Ectodermal cell (in vitro differentiated cells): ENCODE measurements at regions not wholly inside any gene's neighbourhood (a gene's known extent, or its start where the extent isn't known, plus 50 kb on each side); places are given as distances from the start of the nearest gene placed in this dataset.

Experiments
- H3K27ac ChIP-seq: 2 replicates; pipeline ENCODE4 v1.7.0; 2013; ENCODE audit warnings: mild to moderate bottlenecking, low read depth, low read length; ENCODE audit not compliant: insufficient read depth, poor library complexity, severe bottlenecking
- H3K27me3 ChIP-seq: 2 replicates; pipeline ENCODE4 v1.7.0; 2013; ENCODE audit warnings: mild to moderate bottlenecking, low read length; ENCODE audit not compliant: insufficient read depth, control insufficient read depth, poor library complexity, severe bottlenecking
- H3K36me3 ChIP-seq: one replicate; pipeline ENCODE4 v1.7.0; 2013; ENCODE audit warnings: low read length; ENCODE audit not compliant: control insufficient read depth, insufficient read depth
- H3K4me1 ChIP-seq: one replicate; pipeline ENCODE4 v1.7.0; 2013; ENCODE audit warnings: low read length; ENCODE audit not compliant: control insufficient read depth, insufficient read depth
- H3K4me3 ChIP-seq: 2 replicates; pipeline ENCODE4 v1.7.0; 2013; ENCODE audit warnings: low read depth, low read length, control low read depth; ENCODE audit not compliant: insufficient read depth
- H3K9me3 ChIP-seq: 2 replicates; pipeline ENCODE4 v1.7.0; 2013; ENCODE audit warnings: mild to moderate bottlenecking, low read length, moderate library complexity; ENCODE audit not compliant: control insufficient read depth
- WGBS, 2 experiments: methylation state at CpG; one replicate each; pipeline ENCODE4 v1.1.7; 2013; ENCODE audit warnings: missing lambda C conversion rate in 2 of 2; 5-methylcytosine and 5-hydroxymethylcytosine counted together

DNA sequence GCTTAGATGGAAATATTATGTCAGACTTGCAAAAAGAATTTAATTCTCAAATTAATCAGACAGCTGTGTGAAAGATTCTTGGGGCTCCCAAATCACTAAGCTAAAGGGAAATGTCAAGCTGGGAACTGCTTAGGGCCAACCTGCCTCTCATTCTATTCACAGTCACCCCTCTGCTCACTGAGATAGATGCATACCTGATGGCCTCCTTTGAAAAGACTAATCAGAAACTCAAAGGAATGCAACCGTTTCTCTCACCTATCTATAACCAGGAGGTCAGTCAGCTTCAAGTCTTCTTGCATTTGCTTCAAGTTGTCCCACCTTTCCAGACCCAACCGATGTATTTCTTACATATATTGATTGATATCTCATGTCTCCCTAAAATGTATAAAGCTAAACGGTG lies 882.7 kb downstream of the CENPC start:
- Histone ChIP-seq H3K9me3 (no peaks in the 10 kb centered on the region), H3K4me1 (no peaks in the 10 kb centered on the region), H3K27ac (no peak overlapping the region), H3K27me3 (no peaks in the 10 kb centered on the region), H3K36me3 (no peaks in the 10 kb centered on the region), H3K4me3 (no peak overlapping the region)
- WGBS, 2 experiments: 78 to 79% methylated on average over 3 of the region's 3 CpGs

DNA sequence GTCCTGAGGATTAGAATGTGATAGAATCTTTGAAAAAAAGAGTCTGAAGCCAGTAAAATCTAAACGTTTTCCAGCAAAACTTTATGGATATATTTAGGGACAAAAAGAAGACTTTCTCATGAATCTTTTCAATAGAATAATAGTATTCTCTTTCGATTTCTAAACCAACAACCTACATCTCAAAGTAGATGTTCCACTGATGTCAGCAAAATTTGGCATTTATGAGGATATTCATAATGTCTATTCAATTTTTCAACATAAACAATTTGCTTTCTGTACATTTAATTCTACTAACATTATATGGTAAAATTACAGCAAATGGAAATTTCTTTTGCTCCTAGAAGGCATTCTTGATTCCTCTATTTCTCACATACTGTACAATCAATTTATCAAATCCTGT lies 886.5 kb downstream of the CENPC start:
- Histone ChIP-seq H3K27ac (no peak overlapping the region), H3K9me3 (no peaks in the 10 kb centered on the region)
- no CpG with 5 or more reads among the region's 2 CpGs for WGBS, 2 experiments

GRCh38 chr4:66655505-66655904 lies 889.8 kb downstream of the CENPC start:
- H3K4me1 ChIP-seq: no peaks in the 10 kb centered on the region
- WGBS, 2 experiments: 90 to 91% methylated on average over 2 of the region's 2 CpGs
- H3K27me3 ChIP-seq: no peaks in the 10 kb centered on the region
- H3K9me3 ChIP-seq: no peaks in the 10 kb centered on the region
- H3K27ac ChIP-seq: no peak overlapping the region
- H3K4me3 ChIP-seq: no peak overlapping the region
- H3K36me3 ChIP-seq: no peaks in the 10 kb centered on the region

More for the DNA sequence above, 886.5 kb downstream of the CENPC start:
- Histone ChIP-seq H3K4me1 (no peaks in the 10 kb centered on the region), H3K36me3 (no peaks in the 10 kb centered on the region), H3K4me3 (no peak overlapping the region), H3K27me3 (no peaks in the 10 kb centered on the region)

GRCh38 chr4:66653937-66654336 lies 891.4 kb downstream of the CENPC start:
- WGBS, 2 experiments: 88 to 93% methylated on average over 1 of the region's 2 CpGs
- Histone ChIP-seq H3K4me3 (no peak overlapping the region), H3K4me1 (no peaks in the 10 kb centered on the region), H3K27ac (no peak overlapping the region), H3K27me3 (no peaks in the 10 kb centered on the region), H3K9me3 (no peaks in the 10 kb centered on the region), H3K36me3 (no peaks in the 10 kb centered on the region)

DNA sequence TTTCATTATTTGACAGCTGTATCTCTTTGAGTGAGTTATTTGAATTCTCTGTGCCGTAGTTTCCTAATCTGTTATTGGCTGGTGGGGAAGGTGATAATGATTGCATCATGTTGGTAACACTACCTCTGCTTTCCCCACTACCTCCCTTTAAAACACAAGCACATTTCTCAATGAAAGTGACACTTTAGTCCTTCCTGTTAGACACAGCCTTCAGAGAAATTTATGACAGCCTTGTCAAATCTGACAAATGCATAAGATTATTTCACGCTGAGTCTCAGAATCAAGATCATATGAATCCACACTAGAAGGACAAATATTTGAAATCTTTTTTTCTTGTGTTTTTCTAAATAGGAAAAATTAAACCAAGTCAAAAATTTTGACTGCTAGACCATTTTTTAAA lies 896.1 kb downstream of the CENPC start:
- 90 to 100% methylated on average over 1 to 2 of the region's 2 CpGs for WGBS, 2 experiments
- Histone ChIP-seq H3K4me3 (no peak overlapping the region), H3K9me3 (no peaks in the 10 kb centered on the region), H3K27ac (no peak overlapping the region), H3K36me3 (no peaks in the 10 kb centered on the region), H3K4me1 (no peaks in the 10 kb centered on the region), H3K27me3 (no peaks in the 10 kb centered on the region)

GRCh38 chr4:66647926-66648325 lies 897.4 kb downstream of the CENPC start:
- 100% methylated on average over 1 to 2 of the region's 3 CpGs for whole genome bisulfite sequencing, 2 experiments
- Histone ChIP-seq H3K27me3 (no peaks in the 10 kb centered on the region), H3K27ac (no peak overlapping the region), H3K9me3 (no peaks in the 10 kb centered on the region), H3K4me1 (no peaks in the 10 kb centered on the region), H3K36me3 (no peaks in the 10 kb centered on the region), H3K4me3 (no peak overlapping the region)

DNA sequence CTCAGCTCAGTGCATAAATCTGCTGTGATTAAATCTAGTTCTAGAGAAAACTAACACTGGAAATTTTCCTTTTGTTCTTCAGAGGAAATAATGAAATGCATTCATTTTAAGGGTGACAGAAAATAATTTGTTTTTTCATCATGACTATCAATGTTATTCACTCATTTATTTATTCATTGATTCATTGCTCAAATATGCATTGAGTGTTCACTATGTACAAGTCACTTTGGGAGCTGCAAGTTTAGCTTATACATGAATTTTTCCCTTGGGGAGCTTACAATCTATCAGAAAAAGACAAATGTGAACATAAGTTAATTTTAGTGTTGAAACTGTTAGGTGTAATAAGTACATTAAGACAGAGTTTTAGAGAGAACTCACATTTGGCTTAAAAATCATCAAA lies 897.8 kb downstream of the CENPC start:
- Histone ChIP-seq H3K4me1 (no peaks in the 10 kb centered on the region), H3K27ac (no peak overlapping the region), H3K9me3 (no peaks in the 10 kb centered on the region)

DNA sequence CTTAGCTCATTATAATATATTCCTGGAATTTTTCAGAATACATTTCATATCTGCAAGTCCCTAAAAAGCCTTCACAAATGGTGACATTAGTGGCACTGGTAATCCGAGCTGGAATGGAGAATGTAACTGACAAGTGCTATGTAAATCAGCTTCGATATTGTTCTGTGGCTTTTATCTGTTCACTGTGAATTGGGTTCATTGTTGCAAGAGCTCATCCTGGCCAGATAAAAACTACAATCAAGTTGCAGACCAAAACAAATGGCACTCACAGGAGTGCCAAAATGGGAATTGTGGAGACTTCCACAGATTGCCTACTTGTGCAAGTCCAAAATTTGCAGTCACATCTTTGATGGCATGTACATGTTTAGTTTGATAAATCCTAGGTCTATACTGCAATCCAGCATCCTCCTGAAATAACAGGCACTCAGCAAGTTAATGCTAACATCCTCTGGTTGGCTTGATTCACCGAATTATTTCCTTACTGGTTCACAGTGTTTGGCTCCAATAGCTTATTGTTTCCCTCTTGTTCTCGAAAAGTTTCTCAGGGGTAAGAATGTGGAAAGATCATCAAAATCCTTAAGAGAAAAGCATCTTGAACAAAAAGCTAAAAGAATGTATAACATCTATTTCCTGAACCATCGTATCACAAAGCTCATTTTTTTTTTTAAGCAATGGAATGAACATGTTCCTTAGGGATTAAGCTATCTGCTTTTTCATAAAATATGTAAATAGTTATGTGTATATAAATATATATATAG lies 904.9 kb downstream of the CENPC start:
- Histone ChIP-seq H3K27ac (no peak overlapping the region), H3K4me3 (no peak overlapping the region)
- WGBS, 2 experiments: 73 to 87% methylated on average over 3 to 4 of the region's 5 CpGs

More for the DNA sequence above, 897.8 kb downstream of the CENPC start:
- H3K4me3 ChIP-seq: no peak overlapping the region
- H3K36me3 ChIP-seq: no peaks in the 10 kb centered on the region
- H3K27me3 ChIP-seq: no peaks in the 10 kb centered on the region

DNA sequence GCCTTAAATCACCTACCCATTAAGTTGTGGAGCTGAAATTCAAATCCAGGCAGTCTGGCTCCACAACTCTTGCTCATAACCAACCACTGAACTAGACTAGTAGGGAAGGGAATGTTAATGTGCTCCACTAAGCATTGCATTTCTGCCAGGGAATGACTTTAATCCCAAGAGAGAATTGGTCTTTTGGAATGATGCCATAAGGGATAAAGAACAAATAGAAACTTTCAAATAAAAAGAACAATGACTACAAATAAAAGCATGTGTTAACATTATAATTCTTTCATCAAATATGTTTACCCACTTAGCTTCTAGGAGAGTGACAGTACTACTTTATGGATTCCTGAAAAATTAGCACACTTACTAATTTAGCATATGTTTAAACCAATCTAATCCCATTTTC lies 905.9 kb downstream of the CENPC start:
- H3K27ac ChIP-seq: no peak overlapping the region
- peaks cover 9% of the 10 kb centered on the region for H3K4me1 ChIP-seq
- no peaks in the 10 kb centered on the region for H3K27me3 ChIP-seq
- H3K9me3 ChIP-seq: no peaks in the 10 kb centered on the region
- H3K36me3 ChIP-seq: no peaks in the 10 kb centered on the region
- H3K4me3 ChIP-seq: no peak overlapping the region

More for the DNA sequence above, 904.9 kb downstream of the CENPC start:
- Histone ChIP-seq H3K4me1 (peaks cover 9% of the 10 kb centered on the region), H3K9me3 (no peaks in the 10 kb centered on the region), H3K36me3 (no peaks in the 10 kb centered on the region), H3K27me3 (no peaks in the 10 kb centered on the region)

- no peak overlapping the region for H3K4me3 ChIP-seq
- H3K27ac ChIP-seq: no peak overlapping the region
- H3K36me3 ChIP-seq: no peaks in the 10 kb centered on the region
- H3K9me3 ChIP-seq: no peaks in the 10 kb centered on the region
- 46 to 49% methylated on average over 2 of the region's 2 CpGs for WGBS, 2 experiments
- peaks cover 9% of the 10 kb centered on the region for H3K4me1 ChIP-seq
- H3K27me3 ChIP-seq: no peaks in the 10 kb centered on the region
Observed at GRCh38 chr4:66636349-66636748, 909.0 kb downstream of the CENPC start.
